HG02610 (cell line): ENCODE measurements at regions not wholly inside any gene's neighbourhood (a gene's known extent, or its start where the extent isn't known, plus 50 kb on each side); places are given as distances from the start of the nearest gene placed in this dataset.

Experiments
- ATAC-seq: cut with Tn5 transposase; IDR thresholded peaks from one replicate; pipeline ENCODE4 v1.9.1; 2021; ENCODE audit warnings: mild to moderate bottlenecking, moderate library complexity; ENCODE audit not compliant: unreplicated experiment

- no peak for ATAC-seq
These were observed 102.8 kb upstream of the NMNAT3 start for GRCh38 chr3:139780593-139780992.

- no peak for ATAC-seq
These were observed 101.0 kb upstream of the NMNAT3 start for GRCh38 chr3:139778682-139779233.

- ATAC-seq: no peak
These were observed 97.0 kb upstream of the NMNAT3 start for GRCh38 chr3:139774560-139775302.

GRCh38 chr3:139772539-139773500 is 95.0 kb upstream of the NMNAT3 start:
- no peak for ATAC-seq

- no peak for ATAC-seq
These were observed 93.6 kb upstream of the NMNAT3 start for GRCh38 chr3:139771331-139771730.

GRCh38 chr3:139770577-139770976 is 92.8 kb upstream of the NMNAT3 start:
- ATAC-seq: no peak

- ATAC-seq: no peak
These were observed 92.0 kb upstream of the NMNAT3 start for GRCh38 chr3:139769796-139770195.

GRCh38 chr3:139764936-139765335 is 87.2 kb upstream of the NMNAT3 start:
- no peak for ATAC-seq

GRCh38 chr3:139764069-139764905 is 86.5 kb upstream of the NMNAT3 start:
- no peak for ATAC-seq

- ATAC-seq: no peak
These were observed 84.5 kb upstream of the NMNAT3 start for GRCh38 chr3:139762302-139762701.

- no peak for ATAC-seq
These were observed 81.7 kb upstream of the NMNAT3 start for GRCh38 chr3:139759470-139759869.

- no peak for ATAC-seq
These were observed 81.0 kb upstream of the NMNAT3 start for GRCh38 chr3:139758654-139759291.

- ATAC-seq: no peak
These were observed 79.8 kb upstream of the NMNAT3 start for GRCh38 chr3:139757448-139758030.

- no peak for ATAC-seq
These were observed 78.8 kb upstream of the NMNAT3 start for GRCh38 chr3:139756529-139757103.

GRCh38 chr3:139755551-139755950 is 77.8 kb upstream of the NMNAT3 start:
- no peak for ATAC-seq

GRCh38 chr3:139751789-139752188 is 74.0 kb upstream of the NMNAT3 start:
- ATAC-seq: no peak

- ATAC-seq: no peak
These were observed 68.7 kb upstream of the NMNAT3 start for GRCh38 chr3:139746481-139746880.

GRCh38 chr3:139745831-139746230 is 68.1 kb upstream of the NMNAT3 start:
- peak; percentile 69 for ATAC-seq

GRCh38 chr3:139738697-139739096 is 60.9 kb upstream of the NMNAT3 start:
- no peak for ATAC-seq
